Tibial artery (tissue), 4 donors: ENCODE measurements at regions not wholly inside any gene's neighbourhood (a gene's known extent, or its start where the extent isn't known, plus 50 kb on each side); places are given as distances from the start of the nearest gene placed in this dataset.

Experiments used
- DNase-seq, 2 donors: peaks; one replicate each; pipeline ENCODE4 v3.0.0-alpha.2; 2019
- H3K27ac ChIP-seq, 2 donors: fragments of 200-600 bp; sonication (generic) in 1 of 2; 1 replicate in 1 of 2; 2 replicates in 1 of 2; pipeline ENCODE4 v1.5.1; 2018 to 2019; ENCODE audit warnings: mild to moderate bottlenecking in 1 of 2
- H3K27me3 ChIP-seq, 2 donors: fragments of 200-600 bp; sonication (generic) in 1 of 2; one replicate each; pipeline versions ENCODE4 v1.5.1 to v1.6.0; 2016 to 2019
- H3K36me3 ChIP-seq, 3 donors: fragments of 200-600 bp; sonication (generic) in 2 of 3; one replicate each; pipeline ENCODE4 v1.5.1; 2016 to 2019; ENCODE audit warnings: mild to moderate bottlenecking in 2 of 3
- H3K4me1 ChIP-seq, 4 donors: fragments of 200-600 bp; sonication (generic) in 2 of 4; 1 replicate in 3 of 4; 2 replicates in 1 of 4; pipeline ENCODE4 v1.5.1; 2016 to 2019
- H3K4me3 ChIP-seq, 2 donors: fragments of 200-600 bp; sonication (generic) in 1 of 2; 1 replicate in 1 of 2; 2 replicates in 1 of 2; pipeline ENCODE4 v1.5.1; 2018 to 2019; ENCODE audit warnings: mild to moderate bottlenecking in 2 of 2
- H3K9me3 ChIP-seq, 3 donors: fragments of 200-600 bp; sonication (generic) in 1 of 3; one replicate each; pipeline ENCODE4 v1.5.1; 2016 to 2019
- CTCF ChIP-seq, 2 experiments: fragments of 200-600 bp in 1 of 2; fragments of 450-650 bp in 1 of 2; IDR thresholded peaks; one replicate each; pipeline ENCODE4 v1.5.1; 2017 to 2019; ENCODE audit warnings: antibody characterized with exemption in 2 of 2, mild to moderate bottlenecking in 1 of 2, moderate library complexity in 1 of 2
- intact Hi-C: fragments of 100-400 bp; cut with DNase I; formaldehyde crosslinking; loops from one replicate; pipeline ENCODE4 v1.15.0; 2023; ENCODE audit warnings: low total_unique reads

GRCh38 chr9:106616851-106617345 is 246.1 kb upstream of the ZNF462 start:
- no peak for TF ChIP-seq CTCF (IDR thresholded peaks at IDR 0.05)
- Histone ChIP-seq H3K4me1 (no peaks in the 10 kb centered on the region), H3K4me3 (no peak overlapping the region), H3K27ac (no peak overlapping the region), H3K27me3 (no peaks in the 10 kb centered on the region), H3K36me3 (no peaks in the 10 kb centered on the region), H3K9me3 (no peaks in the 10 kb centered on the region)
- DNase-seq: no peak
- intact Hi-C loops: no loop called here

- H3K4me1 ChIP-seq: no peaks in the 10 kb centered on the region
- intact Hi-C loops: no loop called here
- no peaks in the 10 kb centered on the region for H3K27me3 ChIP-seq
- no peaks in the 10 kb centered on the region for H3K36me3 ChIP-seq
- no peak for DNase-seq
- no peak for TF ChIP-seq CTCF (IDR thresholded peaks at IDR 0.05)
- no peaks in the 10 kb centered on the region for H3K9me3 ChIP-seq
- H3K4me3 ChIP-seq: no peak overlapping the region
- H3K27ac ChIP-seq: no peak overlapping the region
These were observed 243.8 kb upstream of the ZNF462 start for GRCh38 chr9:106619211-106619610.

- intact Hi-C loops: no loop called here
- TF ChIP-seq CTCF (IDR thresholded peaks at IDR 0.05): no peak
- Histone ChIP-seq H3K36me3 (no peaks in the 10 kb centered on the region), H3K27me3 (no peaks in the 10 kb centered on the region), H3K4me1 (peaks cover 0 to 4% (median 0%) of the 10 kb centered on the region in 4 donors), H3K9me3 (no peaks in the 10 kb centered on the region), H3K4me3 (no peak overlapping the region), H3K27ac (no peak overlapping the region)
- no peak for DNase-seq
These were observed 242.9 kb upstream of the ZNF462 start for GRCh38 chr9:106620081-106620480.

GRCh38 chr9:106620866-106621265 is 242.1 kb upstream of the ZNF462 start:
- no peak for DNase-seq
- no peaks in the 10 kb centered on the region for H3K27me3 ChIP-seq
- TF ChIP-seq CTCF (IDR thresholded peaks at IDR 0.05): no peak
- intact Hi-C loops: no loop called here
- H3K4me1 ChIP-seq: peaks cover 0 to 7% (median 0%) of the 10 kb centered on the region in 4 donors
- no peaks in the 10 kb centered on the region for H3K36me3 ChIP-seq
- no peaks in the 10 kb centered on the region for H3K9me3 ChIP-seq
- no peak overlapping the region for H3K4me3 ChIP-seq
- no peak overlapping the region for H3K27ac ChIP-seq

GRCh38 chr9:106621313-106622163 is 241.4 kb upstream of the ZNF462 start:
- intact Hi-C loops: no loop called here
- Histone ChIP-seq H3K4me1 (peaks cover 0 to 7% (median 0%) of the 10 kb centered on the region in 4 donors), H3K9me3 (no peaks in the 10 kb centered on the region), H3K27ac (no peak overlapping the region), H3K27me3 (no peaks in the 10 kb centered on the region), H3K4me3 (no peak overlapping the region), H3K36me3 (no peaks in the 10 kb centered on the region)
- DNase-seq: no peak
- TF ChIP-seq CTCF (IDR thresholded peaks at IDR 0.05): no peak
